PC-3 (cell line): ENCODE measurements at regions not wholly inside any gene's neighbourhood (a gene's known extent, or its start where the extent isn't known, plus 50 kb on each side); places are given as distances from the start of the nearest gene placed in this dataset.

Experiments
- EZH2 ChIP-seq: fragments of 300-600 bp; sonication (generic); IDR thresholded peaks from one replicate; pipeline ENCODE4 v1.6.1; 2017; ENCODE audit warnings: antibody characterized with exemption, mild to moderate bottlenecking, low read length; ENCODE audit not compliant: unreplicated experiment
- EZH2phosphoT487 ChIP-seq: fragments of 300-600 bp; sonication (generic); IDR thresholded peaks from 2 replicates; pipeline ENCODE4 v1.6.1; 2018; ENCODE audit warnings: mild to moderate bottlenecking, antibody characterized with exemption, low read length, borderline replicate concordance
- TF ChIP-seq, protein P1 (sequence below): fragments of 300-600 bp; sonication (generic); conservative IDR thresholded peaks from 2 replicates; pipeline ENCODE4 v1.5.1; 2017; ENCODE audit warnings: antibody characterized with exemption, low read depth, mild to moderate bottlenecking, low read length

DNA sequence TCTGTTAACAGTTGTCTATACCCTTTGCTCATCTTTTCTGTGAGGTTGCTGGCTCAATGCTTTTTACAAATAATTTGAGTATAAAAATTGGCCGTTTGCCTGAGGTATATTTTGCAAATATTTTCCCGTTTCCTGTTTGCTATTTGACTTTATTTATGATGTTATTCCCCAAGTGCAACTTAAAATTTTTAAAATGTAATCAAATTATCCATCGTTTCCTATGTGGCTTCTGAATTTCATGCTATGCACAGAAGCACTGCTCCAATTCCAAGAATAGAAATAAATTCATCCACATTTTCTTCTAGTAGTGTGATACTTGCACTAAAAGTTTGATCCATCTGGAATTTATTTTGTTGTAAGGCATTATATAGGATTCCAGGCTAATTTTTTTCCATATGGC lies 123.6 kb downstream of the ZNF608 start:
- no peak for TF ChIP-seq EZH2
- TF ChIP-seq, protein P1, sequence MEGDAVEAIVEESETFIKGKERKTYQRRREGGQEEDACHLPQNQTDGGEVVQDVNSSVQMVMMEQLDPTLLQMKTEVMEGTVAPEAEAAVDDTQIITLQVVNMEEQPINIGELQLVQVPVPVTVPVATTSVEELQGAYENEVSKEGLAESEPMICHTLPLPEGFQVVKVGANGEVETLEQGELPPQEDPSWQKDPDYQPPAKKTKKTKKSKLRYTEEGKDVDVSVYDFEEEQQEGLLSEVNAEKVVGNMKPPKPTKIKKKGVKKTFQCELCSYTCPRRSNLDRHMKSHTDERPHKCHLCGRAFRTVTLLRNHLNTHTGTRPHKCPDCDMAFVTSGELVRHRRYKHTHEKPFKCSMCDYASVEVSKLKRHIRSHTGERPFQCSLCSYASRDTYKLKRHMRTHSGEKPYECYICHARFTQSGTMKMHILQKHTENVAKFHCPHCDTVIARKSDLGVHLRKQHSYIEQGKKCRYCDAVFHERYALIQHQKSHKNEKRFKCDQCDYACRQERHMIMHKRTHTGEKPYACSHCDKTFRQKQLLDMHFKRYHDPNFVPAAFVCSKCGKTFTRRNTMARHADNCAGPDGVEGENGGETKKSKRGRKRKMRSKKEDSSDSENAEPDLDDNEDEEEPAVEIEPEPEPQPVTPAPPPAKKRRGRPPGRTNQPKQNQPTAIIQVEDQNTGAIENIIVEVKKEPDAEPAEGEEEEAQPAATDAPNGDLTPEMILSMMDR, result no peak
- no peak for TF ChIP-seq EZH2phosphoT487
